Small intestine (tissue), 7 donors: ENCODE measurements at regions not wholly inside any gene's neighbourhood (a gene's known extent, or its start where the extent isn't known, plus 50 kb on each side); places are given as distances from the start of the nearest gene placed in this dataset.

ENCODE experiments used
- DNase-seq, 2 donors: peaks; one replicate each; pipeline versions ENCODE4 v3.0.0 to v3.0.0-alpha.2; 2013
- FAIRE-seq: peaks from 2 replicates; lab custom pipeline; 2012; peaks lifted over from hg19 to GRCh38; lab: Jason Lieb, UNC
- H3K27ac ChIP-seq, 3 donors: one replicate each; pipeline ENCODE4 v1.5.1; 2013; ENCODE audit warnings: low read length in 2 of 3, mild to moderate bottlenecking in 2 of 3, control low read depth in 1 of 3, inconsistent platforms in 1 of 3, low read depth in 1 of 3, moderate library complexity in 1 of 3
- H3K27me3 ChIP-seq, 3 donors: one replicate each; pipeline ENCODE4 v1.6.1; 2013; ENCODE audit warnings: low read length in 3 of 3, inconsistent platforms in 1 of 3; ENCODE audit not compliant: control insufficient read depth in 3 of 3, insufficient read depth in 3 of 3
- H3K36me3 ChIP-seq, 3 donors: one replicate each; pipeline ENCODE4 v1.6.1; 2013; ENCODE audit warnings: low read length in 3 of 3, inconsistent platforms in 1 of 3, low read depth in 1 of 3, mild to moderate bottlenecking in 1 of 3, moderate library complexity in 1 of 3; ENCODE audit not compliant: control insufficient read depth in 3 of 3, insufficient read depth in 2 of 3
- H3K4me1 ChIP-seq, 3 donors: one replicate each; pipeline ENCODE4 v1.6.1; 2013; ENCODE audit warnings: low read length in 2 of 3, inconsistent platforms in 1 of 3, low read depth in 1 of 3, mild to moderate bottlenecking in 1 of 3, moderate library complexity in 1 of 3; ENCODE audit not compliant: control insufficient read depth in 3 of 3, insufficient read depth in 2 of 3
- H3K4me3 ChIP-seq, 3 donors: one replicate each; pipeline ENCODE4 v1.5.1; 2013; ENCODE audit warnings: low read length in 3 of 3, control low read depth in 1 of 3, inconsistent platforms in 1 of 3, low read depth in 1 of 3, mild to moderate bottlenecking in 1 of 3, moderate library complexity in 1 of 3
- H3K9me3 ChIP-seq, 2 donors: one replicate each; pipeline ENCODE4 v1.6.1; 2013; ENCODE audit warnings: low read depth in 1 of 2, low read length in 1 of 2; ENCODE audit not compliant: control insufficient read depth in 2 of 2, insufficient read depth in 1 of 2
- WGBS, 3 donors: extraction: QIAGEN DNeasy Blood & Tissue Kit; methylation state at CpG; one replicate each; pipeline ENCODE4 v1.1.7; 2013; 5-methylcytosine and 5-hydroxymethylcytosine counted together
- donor health status: healthy with polysubstance abuse.
- donor health status: control.
- donor health status: control.
- donor health status: Bipolar disorder and iron deficiency.
- donor health status: healthy.

DNA sequence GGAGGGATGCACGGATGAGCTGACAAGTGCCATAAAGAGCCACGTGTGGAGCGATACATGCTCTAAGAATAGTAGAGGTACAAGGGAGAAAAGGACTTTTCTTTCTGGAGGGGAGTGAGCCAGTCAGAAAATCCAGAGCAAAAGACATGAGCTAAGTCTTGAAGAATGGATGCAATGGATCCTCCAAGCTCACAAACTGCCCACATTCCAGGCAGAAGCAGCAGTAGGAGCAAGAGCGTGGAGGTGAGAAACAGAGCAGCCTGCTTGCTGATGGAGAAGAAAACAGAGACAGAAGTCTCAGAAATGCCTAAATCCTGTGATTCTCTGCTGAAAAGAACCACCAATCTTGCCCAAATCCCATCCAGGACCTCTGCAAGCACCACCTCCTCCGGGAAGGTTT, 78.2 kb upstream of the RALGPS2 start:
- Histone ChIP-seq H3K4me1 (peaks cover 0 to 16% (median 4%) of the 10 kb centered on the region in 3 donors), H3K4me3 (no peak overlapping the region), H3K36me3 (no peaks in the 10 kb centered on the region), H3K27me3 (no peaks in the 10 kb centered on the region), H3K27ac (no peak overlapping the region), H3K9me3 (no peaks in the 10 kb centered on the region)
- WGBS, 3 donors, result 88 to 93% (median 89%) methylated on average over 5 of the region's 5 CpGs
- FAIRE-seq (no peak), DNase-seq (no peak)

DNA sequence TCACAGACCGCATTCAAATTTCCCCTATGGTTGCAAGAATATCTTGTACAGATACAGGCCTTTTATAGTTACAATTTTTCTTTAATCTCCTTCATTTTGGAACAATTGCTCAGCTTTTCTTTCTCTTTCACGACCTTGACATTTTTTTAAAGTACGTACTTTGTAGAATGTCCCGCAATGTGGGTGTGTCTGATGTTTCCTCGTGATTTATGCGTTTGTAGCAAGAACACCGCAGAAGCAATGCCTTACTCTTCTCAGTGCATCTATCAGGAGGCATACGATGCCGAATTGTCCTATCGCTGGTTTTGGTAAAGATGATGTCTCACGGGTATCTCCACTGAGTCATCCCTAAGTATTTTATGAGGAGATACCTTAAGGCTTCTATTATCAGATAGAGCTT, 76.9 kb upstream of the RALGPS2 start:
- no peak overlapping the region for H3K27ac ChIP-seq
- no peak for DNase-seq
- no peaks in the 10 kb centered on the region for H3K27me3 ChIP-seq
- no peak overlapping the region for H3K4me3 ChIP-seq
- FAIRE-seq, result no peak
- peaks cover 2 to 16% (median 7%) of the 10 kb centered on the region in 3 donors for H3K4me1 ChIP-seq
- H3K36me3 ChIP-seq, result no peaks in the 10 kb centered on the region
- WGBS, 3 donors, result 94 to 95% (median 95%) methylated on average over 11 of the region's 11 CpGs
- no peaks in the 10 kb centered on the region for H3K9me3 ChIP-seq

DNA sequence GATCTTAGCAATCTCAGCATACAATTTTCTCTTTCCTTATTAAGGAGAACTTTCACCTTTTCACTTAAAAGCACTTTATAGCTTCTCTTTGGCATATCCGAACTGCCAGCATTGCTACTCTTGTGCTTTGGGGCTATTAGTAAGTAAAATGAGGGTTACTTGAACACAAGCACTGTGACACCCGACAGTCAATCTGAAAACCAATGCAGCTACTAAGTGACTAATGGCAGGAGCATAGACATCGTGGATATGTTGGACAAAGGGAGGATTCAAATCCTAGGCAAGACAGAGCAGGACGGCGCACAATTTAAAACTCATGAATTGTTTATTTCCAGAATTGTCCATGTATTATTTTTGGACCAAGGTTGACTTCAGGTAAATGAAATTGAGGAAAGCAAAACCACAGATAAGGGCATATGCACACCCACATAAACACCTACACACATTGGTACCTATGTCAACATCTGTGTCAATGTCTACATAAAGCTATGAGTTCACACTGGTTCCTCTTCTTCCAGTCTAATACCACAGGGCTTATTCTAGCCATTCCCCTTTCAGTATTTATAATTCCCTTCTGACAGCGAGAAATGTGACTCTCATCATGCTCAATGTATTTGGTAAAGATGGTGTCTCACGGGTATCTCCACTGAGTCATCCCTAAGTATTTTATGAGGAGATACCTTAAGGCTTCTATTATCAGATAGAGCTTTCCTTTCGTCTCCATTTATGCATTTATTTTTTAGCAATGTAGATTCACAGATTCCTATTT, 75.3 kb upstream of the RALGPS2 start:
- Histone ChIP-seq H3K4me1 (peaks cover 2 to 14% (median 6%) of the 10 kb centered on the region in 3 donors), H3K4me3 (no peak overlapping the region), H3K27ac (no peak overlapping the region), H3K27me3 (no peaks in the 10 kb centered on the region), H3K36me3 (no peaks in the 10 kb centered on the region), H3K9me3 (no peaks in the 10 kb centered on the region)
- DNase-seq (no peak), FAIRE-seq (no peak)
- 88 to 90% (median 88%) methylated on average over 8 of the region's 8 CpGs for WGBS, 3 donors

- H3K27ac ChIP-seq, result peak overlapping the region; percentile 51 to 57 (median 51)
- no peak for FAIRE-seq
- no peaks in the 10 kb centered on the region for H3K9me3 ChIP-seq
- peak; percentile 83 to 86 for DNase-seq
- no peak overlapping the region for H3K4me3 ChIP-seq
- 25 to 45% (median 42%) methylated on average over 6 of the region's 6 CpGs for WGBS, 3 donors
- H3K4me1 ChIP-seq, result peaks cover 2 to 20% (median 6%) of the 10 kb centered on the region in 3 donors
- H3K27me3 ChIP-seq, result no peaks in the 10 kb centered on the region
- no peaks in the 10 kb centered on the region for H3K36me3 ChIP-seq
Observed at GRCh38 chr1:178650934-178651511, 74.0 kb upstream of the RALGPS2 start.

- 56 to 88% (median 88%) methylated on average over 9 of the region's 9 CpGs for WGBS, 3 donors
- Histone ChIP-seq H3K36me3 (no peaks in the 10 kb centered on the region), H3K27ac (peak overlapping the region in 2 of 3 donors; percentile 36 to 51), H3K27me3 (no peaks in the 10 kb centered on the region), H3K4me3 (no peak overlapping the region), H3K9me3 (no peaks in the 10 kb centered on the region), H3K4me1 (peaks cover 2 to 27% (median 6%) of the 10 kb centered on the region in 3 donors)
- FAIRE-seq (no peak), DNase-seq (peak in 1 of 2 donors; percentile 34)
Observed at GRCh38 chr1:178651742-178652141, 73.3 kb upstream of the RALGPS2 start.

GRCh38 chr1:178652506-178653490, 72.2 kb upstream of the RALGPS2 start:
- Histone ChIP-seq H3K4me1 (peaks cover 2 to 27% (median 6%) of the 10 kb centered on the region in 3 donors), H3K4me3 (no peak overlapping the region), H3K9me3 (no peaks in the 10 kb centered on the region), H3K27ac (peak overlapping the region; percentile 7 to 71 (median 51)), H3K27me3 (no peaks in the 10 kb centered on the region), H3K36me3 (no peaks in the 10 kb centered on the region)
- DNase-seq (peak in 1 of 2 donors; percentile 92), FAIRE-seq (no peak)
- WGBS, 3 donors, result 69 to 85% (median 72%) methylated on average over 8 of the region's 8 CpGs

DNA sequence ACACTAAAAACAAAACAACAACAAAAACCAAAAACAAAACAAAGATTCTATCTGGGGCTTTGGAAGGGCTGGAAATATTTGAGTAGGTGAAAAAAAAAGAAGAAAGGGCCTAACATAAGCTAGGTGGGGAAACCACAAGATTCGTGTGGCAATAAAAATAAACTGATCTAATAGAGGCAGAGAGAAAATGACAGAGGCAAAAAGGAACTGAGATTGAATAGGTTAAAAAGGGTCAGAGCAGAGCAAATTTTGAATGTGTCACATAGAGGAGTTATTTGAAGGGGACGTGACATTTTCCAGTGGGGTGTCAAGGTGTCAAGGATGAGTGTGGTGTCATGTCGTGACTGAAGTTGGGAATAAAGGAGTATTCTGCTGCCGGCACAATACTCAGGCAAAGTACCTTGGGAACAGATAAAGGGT, 65.2 kb upstream of the RALGPS2 start:
- Histone ChIP-seq H3K27ac (no peak overlapping the region), H3K4me1 (peaks cover 0 to 13% (median 0%) of the 10 kb centered on the region in 3 donors), H3K9me3 (no peaks in the 10 kb centered on the region), H3K27me3 (no peaks in the 10 kb centered on the region), H3K36me3 (no peaks in the 10 kb centered on the region), H3K4me3 (no peak overlapping the region)
- DNase-seq (no peak), FAIRE-seq (no peak)
- 74 to 90% (median 86%) methylated on average over 4 of the region's 4 CpGs for WGBS, 3 donors

DNA sequence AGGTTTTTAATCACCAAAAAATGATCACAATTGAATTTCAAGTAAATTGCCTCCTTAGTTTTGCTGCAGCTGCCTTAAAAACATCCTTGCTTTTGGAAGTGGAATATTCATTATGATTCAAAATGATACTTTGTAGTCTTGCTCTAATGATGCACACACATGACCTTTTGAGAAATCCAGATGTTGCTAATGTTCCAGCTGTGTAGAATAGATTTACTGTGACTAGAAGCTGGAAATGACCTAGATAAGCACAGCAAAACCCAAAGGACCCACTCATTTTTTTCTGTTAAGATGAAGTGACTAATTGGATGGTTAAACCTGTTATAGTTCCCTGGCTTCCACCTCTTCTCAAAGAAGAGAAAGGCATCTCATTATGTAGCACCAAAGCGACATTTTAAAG, 64.6 kb upstream of the RALGPS2 start:
- Histone ChIP-seq H3K9me3 (no peaks in the 10 kb centered on the region), H3K36me3 (no peaks in the 10 kb centered on the region), H3K4me3 (no peak overlapping the region), H3K4me1 (peaks cover 0 to 10% (median 0%) of the 10 kb centered on the region in 3 donors), H3K27ac (no peak overlapping the region), H3K27me3 (no peaks in the 10 kb centered on the region)
- FAIRE-seq (no peak), DNase-seq (no peak)
- 88 to 93% (median 91%) methylated on average over 1 of the region's 1 CpG for WGBS, 3 donors
